ENCODE measurements at regions not wholly inside any gene's neighbourhood (a gene's known extent, or its start where the extent isn't known, plus 50 kb on each side); places are given as distances from the start of the nearest gene placed in this dataset.

GRCh38 chrX:43605351-43605750 lies 50.7 kb upstream of the MAOA start:
- Histone ChIP-seq H3K9me3 (ENCODE audit: control insufficient read depth, low read depth, low read length) (no peaks in the 10 kb centered on the region), H3K4me1 (ENCODE audit: control insufficient read depth, extremely low read depth, insufficient read depth, low read length) (no peaks in the 10 kb centered on the region), H3K4me3 (ENCODE audit: control insufficient read depth in 2 of 3, extremely low read depth in 1 of 3, insufficient read depth in 2 of 3, low read depth in 1 of 3, low read length in 3 of 3) (no peak overlapping the region), H4K20me1 (ENCODE audit: control insufficient read depth, extremely low read depth, insufficient read depth, low read length) (no peaks in the 10 kb centered on the region), H2AFZ (ENCODE audit: control insufficient read depth, low read length) (peak overlapping the region; percentile 47), H3K27ac (ENCODE audit: control insufficient read depth, insufficient read depth, low read length) (no peak overlapping the region), H3K9me1 (ENCODE audit: control insufficient read depth, extremely low read depth, insufficient read depth, low read length) (no peaks in the 10 kb centered on the region), H3K27me3 (ENCODE audit: control insufficient read depth, extremely low read depth, insufficient read depth, low read length) (no peaks in the 10 kb centered on the region), H3K36me3 (ENCODE audit: control insufficient read depth in 2 of 2, extremely low read depth in 1 of 2, insufficient read depth in 2 of 2, low read length in 2 of 2) (no peaks in the 10 kb centered on the region), H3K9ac (ENCODE audit: control insufficient read depth, extremely low read depth, insufficient read depth, low read length) (no peak overlapping the region), H3K4me2 (ENCODE audit: control insufficient read depth, extremely low read depth, insufficient read depth, low read depth, low read length) (no peak overlapping the region), H3K79me2 (ENCODE audit: control insufficient read depth, insufficient read depth, low read length) (no peaks in the 10 kb centered on the region)
- TF ChIP-seq, protein P1, sequence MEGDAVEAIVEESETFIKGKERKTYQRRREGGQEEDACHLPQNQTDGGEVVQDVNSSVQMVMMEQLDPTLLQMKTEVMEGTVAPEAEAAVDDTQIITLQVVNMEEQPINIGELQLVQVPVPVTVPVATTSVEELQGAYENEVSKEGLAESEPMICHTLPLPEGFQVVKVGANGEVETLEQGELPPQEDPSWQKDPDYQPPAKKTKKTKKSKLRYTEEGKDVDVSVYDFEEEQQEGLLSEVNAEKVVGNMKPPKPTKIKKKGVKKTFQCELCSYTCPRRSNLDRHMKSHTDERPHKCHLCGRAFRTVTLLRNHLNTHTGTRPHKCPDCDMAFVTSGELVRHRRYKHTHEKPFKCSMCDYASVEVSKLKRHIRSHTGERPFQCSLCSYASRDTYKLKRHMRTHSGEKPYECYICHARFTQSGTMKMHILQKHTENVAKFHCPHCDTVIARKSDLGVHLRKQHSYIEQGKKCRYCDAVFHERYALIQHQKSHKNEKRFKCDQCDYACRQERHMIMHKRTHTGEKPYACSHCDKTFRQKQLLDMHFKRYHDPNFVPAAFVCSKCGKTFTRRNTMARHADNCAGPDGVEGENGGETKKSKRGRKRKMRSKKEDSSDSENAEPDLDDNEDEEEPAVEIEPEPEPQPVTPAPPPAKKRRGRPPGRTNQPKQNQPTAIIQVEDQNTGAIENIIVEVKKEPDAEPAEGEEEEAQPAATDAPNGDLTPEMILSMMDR (optimal IDR thresholded peaks at IDR 0.05 in 1 of 3, IDR thresholded peaks at IDR 0.05 in 1 of 3, conservative IDR thresholded peaks at IDR 0.05 in 1 of 3; ENCODE audit: extremely low read depth in 1 of 3, insufficient read depth in 2 of 3, low read length in 3 of 3) = no peak
- no peak for TF ChIP-seq EZH2 (IDR thresholded peaks at IDR 0.05; ENCODE audit: low read length)
- DNase-seq (ENCODE audit: low read depth, low spot score) (no peak), FAIRE-seq (no peak)
- dilution Hi-C loops (cut with MboI; ENCODE audit: extremely low pct_ligation_motif_present, low sequenced_read_pairs) = no loop called here

Small RNA genes lying in the stretch of these regions (small RNA-seq; reads per million reads assigned to genes)
- gene AL451086.1 (ENCODE audit: insufficient read length in 3 of 3, low read depth in 3 of 3, low replicate concordance in 1 of 3) = 0 reads per million in 3 experiments
